Thyroid gland (tissue), 4 donors: ENCODE measurements at regions not wholly inside any gene's neighbourhood (a gene's known extent, or its start where the extent isn't known, plus 50 kb on each side); places are given as distances from the start of the nearest gene placed in this dataset.

Experiments
- DNase-seq, 2 donors: peaks; one replicate each; pipeline ENCODE4 v3.0.0-alpha.2; 2019
- H3K27ac ChIP-seq, 3 donors: fragments of 200-600 bp; sonication (generic); 1 replicate in 2 of 3; 2 replicates in 1 of 3; pipeline ENCODE4 v1.5.1; 2016 to 2019; ENCODE audit warnings: mild to moderate bottlenecking in 1 of 3, moderate library complexity in 1 of 3
- H3K27me3 ChIP-seq: fragments of 200-600 bp; sonication (generic); one replicate; pipeline ENCODE4 v1.5.1; 2019
- H3K36me3 ChIP-seq, 2 donors: fragments of 200-600 bp; sonication (generic); one replicate each; pipeline ENCODE4 v1.5.1; 2016 to 2019
- H3K4me1 ChIP-seq, 2 donors: fragments of 200-600 bp; sonication (generic); one replicate each; pipeline ENCODE4 v1.5.1; 2017 to 2019
- H3K4me3 ChIP-seq, 3 donors: fragments of 200-600 bp; sonication (generic); replicated peaks in 1 of 3; 1 replicate in 2 of 3; 2 replicates in 1 of 3; pipeline ENCODE4 v1.5.1; 2016; ENCODE audit warnings: mild to moderate bottlenecking in 1 of 3
- H3K9me3 ChIP-seq: fragments of 200-600 bp; sonication (generic); one replicate; pipeline ENCODE4 v1.5.1; 2017
- POLR2A ChIP-seq, 2 donors: fragments of 450-650 bp; IDR thresholded peaks; one replicate each; pipeline ENCODE4 v1.6.1; 2017; ENCODE audit warnings: antibody characterized with exemption in 2 of 2, mild to moderate bottlenecking in 2 of 2, moderate library complexity in 1 of 2
- WGBS, 2 donors: methylation state at CpG; one replicate each; pipeline ENCODE4 v1.1.5; 2017; 5-methylcytosine and 5-hydroxymethylcytosine counted together
- intact Hi-C: fragments of 100-400 bp; cut with DNase I; formaldehyde crosslinking; loops from one replicate; pipeline ENCODE4 v1.15.1; 2023
- TF ChIP-seq, protein P1 (sequence below), 6 experiments: fragments of 200-600 bp in 3 of 6; fragments of 450-650 bp in 3 of 6; sonication (generic) in 3 of 6; IDR thresholded peaks; one replicate each; pipeline ENCODE4 v1.5.1; 2016 to 2019; ENCODE audit warnings: antibody characterized with exemption in 6 of 6, mild to moderate bottlenecking in 2 of 6, inconsistent platforms in 1 of 6, moderate library complexity in 1 of 6

DNA sequence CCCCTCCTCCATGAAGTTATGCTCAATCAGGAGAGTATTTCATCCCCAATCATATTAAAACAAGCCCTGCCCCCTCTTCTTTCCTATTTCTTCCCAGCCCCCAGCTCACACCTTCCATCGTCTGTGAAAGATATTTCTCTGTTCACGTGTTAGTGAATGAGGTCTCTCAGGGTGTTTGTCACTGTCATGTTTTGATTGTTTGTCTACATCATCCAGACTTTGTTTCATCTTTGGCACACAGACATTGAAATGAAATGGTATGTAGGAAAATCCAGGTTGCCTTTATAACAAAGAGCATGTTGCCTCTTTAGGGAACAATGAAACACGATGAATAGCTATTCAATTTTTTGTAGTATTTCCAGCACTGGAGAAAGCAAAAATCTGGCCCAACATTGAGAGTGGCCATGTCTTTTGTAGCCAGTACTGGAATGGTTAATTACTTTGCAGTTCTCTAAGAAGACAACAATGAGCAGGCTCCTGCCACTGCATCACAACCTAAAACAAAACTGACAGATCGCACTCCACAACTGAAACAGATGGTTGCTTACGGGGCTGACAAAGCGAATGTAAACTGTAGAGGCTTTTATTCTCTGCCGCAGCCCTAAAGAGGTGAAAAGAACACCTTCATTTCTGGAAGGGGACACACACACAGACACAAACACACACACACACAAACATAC lies 543.6 kb upstream of the CITED2 start:
- intact Hi-C loops: no loop called here
- Histone ChIP-seq H3K27ac (no peak overlapping the region), H3K27me3 (no peaks in the 10 kb centered on the region), H3K4me3 (no peak overlapping the region), H3K4me1 (peaks cover 10 to 21% of the 10 kb centered on the region in 2 donors), H3K36me3 (no peaks in the 10 kb centered on the region), H3K9me3 (no peaks in the 10 kb centered on the region)
- WGBS, 2 donors: 79 to 84% methylated on average over 7 of the region's 7 CpGs
- no peak for DNase-seq
- TF ChIP-seq, protein P1, sequence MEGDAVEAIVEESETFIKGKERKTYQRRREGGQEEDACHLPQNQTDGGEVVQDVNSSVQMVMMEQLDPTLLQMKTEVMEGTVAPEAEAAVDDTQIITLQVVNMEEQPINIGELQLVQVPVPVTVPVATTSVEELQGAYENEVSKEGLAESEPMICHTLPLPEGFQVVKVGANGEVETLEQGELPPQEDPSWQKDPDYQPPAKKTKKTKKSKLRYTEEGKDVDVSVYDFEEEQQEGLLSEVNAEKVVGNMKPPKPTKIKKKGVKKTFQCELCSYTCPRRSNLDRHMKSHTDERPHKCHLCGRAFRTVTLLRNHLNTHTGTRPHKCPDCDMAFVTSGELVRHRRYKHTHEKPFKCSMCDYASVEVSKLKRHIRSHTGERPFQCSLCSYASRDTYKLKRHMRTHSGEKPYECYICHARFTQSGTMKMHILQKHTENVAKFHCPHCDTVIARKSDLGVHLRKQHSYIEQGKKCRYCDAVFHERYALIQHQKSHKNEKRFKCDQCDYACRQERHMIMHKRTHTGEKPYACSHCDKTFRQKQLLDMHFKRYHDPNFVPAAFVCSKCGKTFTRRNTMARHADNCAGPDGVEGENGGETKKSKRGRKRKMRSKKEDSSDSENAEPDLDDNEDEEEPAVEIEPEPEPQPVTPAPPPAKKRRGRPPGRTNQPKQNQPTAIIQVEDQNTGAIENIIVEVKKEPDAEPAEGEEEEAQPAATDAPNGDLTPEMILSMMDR (IDR thresholded peaks at IDR 0.05): no peak
- no peak for TF ChIP-seq POLR2A (IDR thresholded peaks at IDR 0.05)

DNA sequence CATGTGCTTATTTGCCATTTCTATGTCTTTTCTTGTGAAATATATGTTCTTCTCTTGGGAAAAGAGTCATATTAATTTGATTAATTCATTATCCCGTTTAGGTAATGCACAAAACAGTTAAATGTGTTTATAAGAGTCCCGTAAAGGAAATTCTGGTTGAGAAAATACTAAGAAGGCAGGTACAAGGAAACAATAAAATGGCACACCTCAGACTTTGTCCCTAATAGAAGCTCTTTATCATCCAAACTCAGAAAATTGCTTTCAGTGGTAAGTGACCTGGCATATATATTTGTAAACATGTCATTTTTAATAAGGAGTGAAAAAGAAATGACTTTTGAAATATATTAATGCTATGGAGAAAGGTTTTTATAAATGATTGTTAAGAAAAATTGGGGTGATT lies 540.5 kb upstream of the CITED2 start:
- intact Hi-C loops: no loop called here
- H3K4me1 ChIP-seq: peaks cover 4 to 15% of the 10 kb centered on the region in 2 donors
- WGBS, 2 donors: 74 to 94% methylated on average over 2 of the region's 2 CpGs

DNA sequence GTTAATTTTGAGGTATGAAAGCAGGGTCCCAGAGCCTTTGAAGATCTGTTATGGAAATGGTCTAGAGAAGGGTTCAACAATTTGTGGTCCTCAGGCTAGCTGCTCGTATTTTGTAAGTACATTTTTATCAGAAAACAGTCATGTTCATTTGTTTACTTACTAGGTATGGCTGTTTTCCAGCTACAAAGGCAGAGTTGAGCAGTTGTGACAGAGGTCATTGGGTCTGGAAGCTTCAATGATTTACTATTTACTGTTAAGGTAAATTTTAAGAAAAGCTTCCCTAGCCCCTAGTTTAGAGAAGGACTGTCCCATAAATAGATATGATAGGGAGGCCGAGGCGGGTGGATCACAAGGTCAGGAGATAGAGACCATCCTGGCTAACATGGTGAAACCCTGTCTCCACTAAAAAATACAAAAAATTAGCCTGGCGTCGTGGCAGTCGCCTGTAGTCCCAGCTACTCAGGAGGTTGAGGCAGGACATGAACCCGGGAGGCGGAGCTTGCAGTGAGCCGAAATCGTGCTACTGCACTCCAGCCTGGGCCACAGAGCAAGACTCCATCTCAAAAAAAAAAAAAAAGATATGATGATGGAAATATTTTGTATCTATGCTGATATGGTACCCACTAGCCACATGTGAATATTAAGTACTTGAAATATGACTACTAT lies 538.4 kb upstream of the CITED2 start:
- Histone ChIP-seq H3K36me3 (no peaks in the 10 kb centered on the region), H3K4me3 (no peak overlapping the region), H3K27me3 (no peaks in the 10 kb centered on the region), H3K9me3 (no peaks in the 10 kb centered on the region), H3K4me1 (no peaks in the 10 kb centered on the region), H3K27ac (no peak overlapping the region)
- WGBS, 2 donors: 84 to 91% methylated on average over 10 of the region's 10 CpGs
- no peak for DNase-seq
- intact Hi-C loops: no loop called here
- TF ChIP-seq, protein P1 (IDR thresholded peaks at IDR 0.05): no peak
- TF ChIP-seq POLR2A (IDR thresholded peaks at IDR 0.05): no peak

More for the DNA sequence above, 540.5 kb upstream of the CITED2 start:
- TF ChIP-seq, protein P1 (IDR thresholded peaks at IDR 0.05): no peak
- no peak for TF ChIP-seq POLR2A (IDR thresholded peaks at IDR 0.05)
- no peaks in the 10 kb centered on the region for H3K9me3 ChIP-seq
- no peak overlapping the region for H3K4me3 ChIP-seq
- no peak overlapping the region for H3K27ac ChIP-seq
- no peaks in the 10 kb centered on the region for H3K36me3 ChIP-seq
- H3K27me3 ChIP-seq: no peaks in the 10 kb centered on the region
- DNase-seq: no peak

DNA sequence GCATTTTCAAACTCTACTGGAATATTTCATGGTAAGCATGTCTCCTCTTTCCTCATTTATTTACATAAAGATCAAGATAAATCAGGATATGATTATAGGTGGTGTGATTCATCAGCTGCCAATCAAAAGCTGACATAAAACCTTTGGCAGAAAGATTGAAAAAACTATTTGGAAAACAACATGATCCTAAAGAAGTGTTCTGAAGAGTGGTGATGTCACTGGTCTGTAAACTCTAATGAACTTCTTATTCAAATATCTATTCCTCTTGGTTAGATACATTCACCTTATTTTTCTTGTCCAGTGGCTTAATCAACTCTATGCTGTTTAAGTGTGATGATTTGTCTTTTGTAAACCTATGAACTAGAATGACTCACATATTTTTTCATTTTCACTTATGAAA lies 535.5 kb upstream of the CITED2 start:
- intact Hi-C loops: no loop called here
- no peaks in the 10 kb centered on the region for H3K9me3 ChIP-seq
- no peaks in the 10 kb centered on the region for H3K36me3 ChIP-seq
- no peak for TF ChIP-seq POLR2A (IDR thresholded peaks at IDR 0.05)
- TF ChIP-seq, protein P1 (IDR thresholded peaks at IDR 0.05): no peak
- DNase-seq: no peak
- no peaks in the 10 kb centered on the region for H3K27me3 ChIP-seq
- H3K27ac ChIP-seq: no peak overlapping the region
- peaks cover 0 to 2% of the 10 kb centered on the region in 2 donors for H3K4me1 ChIP-seq
- H3K4me3 ChIP-seq: no peak overlapping the region

DNA sequence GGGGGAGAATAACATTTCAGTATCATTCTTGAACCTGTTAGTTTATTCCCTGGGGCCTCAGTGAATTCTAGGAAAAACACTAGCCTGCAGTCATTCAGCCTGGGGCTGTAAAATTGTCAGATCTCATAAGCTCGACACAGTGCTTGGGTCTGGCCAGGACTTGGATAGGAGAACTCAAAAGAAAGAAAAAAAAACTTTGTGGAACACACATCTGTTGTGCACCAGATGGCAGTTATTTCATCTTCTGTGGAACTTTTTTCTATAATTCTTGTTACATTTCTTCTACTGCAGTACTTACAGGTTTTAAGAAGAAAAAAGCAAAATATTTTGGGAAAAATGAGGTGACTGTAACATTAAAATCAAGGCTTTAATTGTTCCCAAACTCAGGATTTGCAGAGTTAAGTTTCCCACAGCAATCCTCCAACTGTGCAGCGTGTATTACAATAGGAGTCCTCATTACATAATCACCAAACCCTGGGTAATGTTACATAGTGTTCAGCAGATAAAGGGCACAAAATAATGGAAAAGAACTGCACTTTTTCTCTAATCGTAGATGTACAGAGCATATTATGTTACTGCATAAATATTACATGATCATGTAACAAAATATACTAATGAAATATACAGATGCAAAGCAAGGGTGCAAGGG lies 531.1 kb upstream of the CITED2 start:
- H3K9me3 ChIP-seq: no peaks in the 10 kb centered on the region
- no peaks in the 10 kb centered on the region for H3K36me3 ChIP-seq
- H3K27me3 ChIP-seq: no peaks in the 10 kb centered on the region
- peak overlapping the region in 1 of 3 donors; percentile 48 for H3K27ac ChIP-seq
- H3K4me1 ChIP-seq: peaks cover 0 to 9% of the 10 kb centered on the region in 2 donors
- WGBS, 2 donors: 46 to 52% methylated on average over 3 of the region's 3 CpGs
- no peak overlapping the region for H3K4me3 ChIP-seq
- DNase-seq: no peak
- TF ChIP-seq POLR2A (IDR thresholded peaks at IDR 0.05): no peak
- TF ChIP-seq, protein P1 (IDR thresholded peaks at IDR 0.05): no peak
- intact Hi-C loops: no loop called here
